H9 (cell line): ENCODE measurements at regions not wholly inside any gene's neighbourhood (a gene's known extent, or its start where the extent isn't known, plus 50 kb on each side); places are given as distances from the start of the nearest gene placed in this dataset.

Source experiments
- DNase-seq: peaks from one replicate; pipeline ENCODE4 v3.0.0-alpha.2; 2017
- H2AFZ ChIP-seq: one replicate; pipeline ENCODE4 v1.6.1; 2013; ENCODE audit warnings: mild to moderate bottlenecking, low read length, control low read depth, moderate library complexity
- H2AK5ac ChIP-seq: 2 replicates; pipeline ENCODE4 v1.6.1; 2013; ENCODE audit warnings: low read length, control low read depth, mixed read lengths; ENCODE audit not compliant: insufficient read length
- H2BK120ac ChIP-seq: one replicate; pipeline ENCODE4 v1.6.1; 2013; ENCODE audit warnings: low read depth, mild to moderate bottlenecking, low read length, control low read depth, inconsistent platforms; ENCODE audit not compliant: poor library complexity, severe bottlenecking
- H2BK12ac ChIP-seq: 2 replicates; pipeline ENCODE4 v1.6.1; 2013; ENCODE audit warnings: low read length, control low read depth, mixed read lengths, low read depth; ENCODE audit not compliant: insufficient read length
- H2BK15ac ChIP-seq: 2 replicates; pipeline ENCODE4 v1.6.1; 2013; ENCODE audit warnings: low read depth, low read length, control low read depth
- H2BK20ac ChIP-seq: one replicate; pipeline ENCODE4 v1.6.1; 2013; ENCODE audit warnings: low read depth, mild to moderate bottlenecking, low read length, control low read depth, inconsistent platforms; ENCODE audit not compliant: poor library complexity, severe bottlenecking
- H2BK5ac ChIP-seq: 2 replicates; pipeline ENCODE4 v1.6.1; 2013; ENCODE audit warnings: low read length, control low read depth, mixed read lengths; ENCODE audit not compliant: insufficient read length
- H3K14ac ChIP-seq: 2 replicates; pipeline ENCODE4 v1.6.1; 2013; ENCODE audit warnings: low read length, control low read depth; ENCODE audit not compliant: insufficient read depth
- H3K18ac ChIP-seq: 2 replicates; pipeline ENCODE4 v1.6.1; 2013; ENCODE audit warnings: low read depth, mild to moderate bottlenecking, mixed read lengths, low read length, control low read depth; ENCODE audit not compliant: insufficient read length
- H3K23ac ChIP-seq: 2 replicates; pipeline ENCODE4 v1.6.1; 2013; ENCODE audit warnings: low read length, control low read depth, mixed read lengths, low read depth; ENCODE audit not compliant: insufficient read length
- H3K23me2 ChIP-seq: 2 replicates; pipeline ENCODE4 v1.6.1; 2013; ENCODE audit warnings: low read depth, mild to moderate bottlenecking, mixed read lengths, low read length, control low read depth; ENCODE audit not compliant: insufficient read length, poor library complexity, severe bottlenecking
- H3K27ac ChIP-seq: 2 replicates; pipeline ENCODE4 v1.5.1; 2013; ENCODE audit warnings: low read length, control low read depth, mixed read lengths, low read depth; ENCODE audit not compliant: insufficient read length
- H3K27me3 ChIP-seq: 2 replicates; pipeline ENCODE4 v1.6.1; 2013; ENCODE audit warnings: low read length, control low read depth, inconsistent platforms; ENCODE audit not compliant: insufficient read depth
- H3K4ac ChIP-seq: 2 replicates; pipeline ENCODE4 v1.6.1; 2013; ENCODE audit warnings: low read depth, mild to moderate bottlenecking, control low read depth, inconsistent platforms, low read length, moderate library complexity
- H3K4me1 ChIP-seq: 2 replicates; pipeline ENCODE4 v1.6.1; 2013; ENCODE audit warnings: low read length, control low read depth, inconsistent platforms; ENCODE audit not compliant: insufficient read depth
- H3K4me2 ChIP-seq: 2 replicates; pipeline ENCODE4 v1.6.1; 2013; ENCODE audit warnings: low read length, control low read depth, mixed read lengths; ENCODE audit not compliant: insufficient read length, insufficient read depth
- H3K56ac ChIP-seq: 2 replicates; pipeline ENCODE4 v1.6.1; 2013; ENCODE audit warnings: low read depth, mild to moderate bottlenecking, mixed read lengths, low read length, control low read depth; ENCODE audit not compliant: insufficient read length
- H3K79me1 ChIP-seq: 2 replicates; pipeline ENCODE4 v1.6.1; 2013; ENCODE audit warnings: low read depth, mild to moderate bottlenecking, moderate library complexity, low read length, control low read depth, inconsistent platforms; ENCODE audit not compliant: insufficient read depth, poor library complexity, severe bottlenecking
- H3K79me2 ChIP-seq: 2 replicates; pipeline ENCODE4 v1.6.1; 2013; ENCODE audit warnings: low read length, control low read depth, inconsistent platforms; ENCODE audit not compliant: insufficient read depth
- H3K9ac ChIP-seq: 2 replicates; pipeline ENCODE4 v1.6.1; 2013; ENCODE audit warnings: low read length, control low read depth, mixed read lengths; ENCODE audit not compliant: insufficient read length; ENCODE audit errors: extremely low read depth
- H3K9me3 ChIP-seq: one replicate; pipeline ENCODE4 v1.6.1; 2013; ENCODE audit warnings: low read depth, low read length, inconsistent platforms; ENCODE audit not compliant: control insufficient read depth
- H3T11ph ChIP-seq: one replicate; pipeline ENCODE4 v1.6.1; 2013; ENCODE audit warnings: mild to moderate bottlenecking, low read length, control low read depth, inconsistent platforms
- H4K20me1 ChIP-seq: one replicate; pipeline ENCODE4 v1.6.1; 2013; ENCODE audit not compliant: control insufficient read depth, insufficient read length, insufficient read depth
- H4K5ac ChIP-seq: 2 replicates; pipeline ENCODE4 v1.6.1; 2013; ENCODE audit warnings: low read depth, mild to moderate bottlenecking, mixed read lengths, low read length, control low read depth; ENCODE audit not compliant: insufficient read length
- H4K8ac ChIP-seq: replicated peaks from 2 replicates; pipeline ENCODE4 v1.6.1; 2013; ENCODE audit warnings: low read length, control low read depth, mixed read lengths, low read depth; ENCODE audit not compliant: insufficient read length
- H4K91ac ChIP-seq: 2 replicates; pipeline ENCODE4 v1.6.1; 2013; ENCODE audit warnings: low read depth, mild to moderate bottlenecking, moderate library complexity, mixed read lengths, low read length, control low read depth; ENCODE audit not compliant: insufficient read length
- H3K27ac Mint-ChIP-seq, 3 experiments: 2 replicates in 2 of 3; 3 replicates in 1 of 3; pipeline ENCODE4 v1.8.0; 2020 to 2021; ENCODE audit warnings: mixed read lengths in 3 of 3, mild to moderate bottlenecking in 1 of 3, moderate library complexity in 1 of 3
- H3K27me3 Mint-ChIP-seq: 2 replicates; pipeline ENCODE4 v1.8.0; 2021; ENCODE audit warnings: low read depth, mild to moderate bottlenecking, moderate library complexity, mixed read lengths
- H3K36me3 Mint-ChIP-seq, 3 experiments: 2 replicates in 2 of 3; 3 replicates in 1 of 3; pipeline ENCODE4 v1.8.0; 2020 to 2021; ENCODE audit warnings: low read depth in 3 of 3, mixed read lengths in 3 of 3; ENCODE audit not compliant: insufficient read depth in 1 of 3
- H3K4me1 Mint-ChIP-seq, 2 experiments: 2 replicates each; pipeline ENCODE4 v1.8.0; 2020; ENCODE audit warnings: mixed read lengths in 2 of 2
- H3K4me3 Mint-ChIP-seq, 2 experiments: 2 replicates in 1 of 2; 3 replicates in 1 of 2; pipeline ENCODE4 v1.8.0; 2020 to 2021; ENCODE audit warnings: mild to moderate bottlenecking in 2 of 2, mixed read lengths in 2 of 2, moderate library complexity in 1 of 2
- H3K9me3 Mint-ChIP-seq, 2 experiments: 2 replicates in 1 of 2; 3 replicates in 1 of 2; pipeline ENCODE4 v1.8.0; 2020; ENCODE audit warnings: mild to moderate bottlenecking in 2 of 2, mixed read lengths in 2 of 2, moderate library complexity in 1 of 2
- CTCF ChIP-seq: fragments of 200-600 bp; sonication (generic); conservative IDR thresholded peaks from 3 replicates; pipeline ENCODE4 v1.8.0; 2021; ENCODE audit warnings: antibody characterized with exemption, mild to moderate bottlenecking

- no peaks in the 10 kb centered on the region for H3K79me1 ChIP-seq
- H4K8ac ChIP-seq: no peak overlapping the region
- no peak overlapping the region for H3K56ac ChIP-seq
- peaks cover 5 to 6% of the 10 kb centered on the region in 2 experiments for H3K4me1 Mint-ChIP-seq
- H3K27me3 ChIP-seq: no peaks in the 10 kb centered on the region
- no peak for DNase-seq
- no peak overlapping the region for H4K91ac ChIP-seq
- H2AFZ ChIP-seq: no peak overlapping the region
- H2BK5ac ChIP-seq: no peak overlapping the region
- TF ChIP-seq CTCF: no peak
- H3K4me2 ChIP-seq: no peak overlapping the region
- no peak overlapping the region for H3K14ac ChIP-seq
- no peak overlapping the region for H2BK20ac ChIP-seq
- no peaks in the 10 kb centered on the region for H3K27me3 Mint-ChIP-seq
- H2BK15ac ChIP-seq: no peak overlapping the region
- H3K4ac ChIP-seq: no peak overlapping the region
- no peaks in the 10 kb centered on the region for H3K9me3 ChIP-seq
- no peak overlapping the region for H2BK12ac ChIP-seq
- no peaks in the 10 kb centered on the region for H3K9me3 Mint-ChIP-seq
- no peak overlapping the region for H3T11ph ChIP-seq
- no peak overlapping the region for H3K23ac ChIP-seq
- no peaks in the 10 kb centered on the region for H3K79me2 ChIP-seq
- H3K27ac ChIP-seq: no peak overlapping the region
- no peaks in the 10 kb centered on the region for H3K4me1 ChIP-seq
- H4K20me1 ChIP-seq: no peaks in the 10 kb centered on the region
- H4K5ac ChIP-seq: no peak overlapping the region
- no peak overlapping the region for H3K18ac ChIP-seq
- H3K23me2 ChIP-seq: no peaks in the 10 kb centered on the region
- no peak overlapping the region for H2AK5ac ChIP-seq
- peak overlapping the region in 1 of 3 experiments; percentile 55; a peak in 1 of 7 replicates for H3K27ac Mint-ChIP-seq
- no peak overlapping the region for H3K4me3 Mint-ChIP-seq
- H3K36me3 Mint-ChIP-seq: no peaks in the 10 kb centered on the region
- no peak overlapping the region for H2BK120ac ChIP-seq
- no peak overlapping the region for H3K9ac ChIP-seq
These were observed 144.3 kb upstream of the SALL4 start for GRCh38 chr20:51946586-51946985.
